IPS DF 6.9 (cell line): ENCODE measurements at regions not wholly inside any gene's neighbourhood (a gene's known extent, or its start where the extent isn't known, plus 50 kb on each side); places are given as distances from the start of the nearest gene placed in this dataset.
"Not testable (repeated sequence)": the region's sequence is repeated elsewhere in the genome, so short reads cannot be mapped to it uniquely, and the experiment has no call there.

Source experiments
- DNase-seq: peaks from one replicate; pipeline ENCODE4 v3.0.0-alpha.2; 2013; ENCODE audit warnings: low read depth, low spot score
- H3K27ac ChIP-seq: one replicate; pipeline ENCODE4 v1.5.1; 2013; ENCODE audit warnings: low read length, control low read depth
- H3K27me3 ChIP-seq: 2 replicates; pipeline ENCODE4 v1.6.1; 2013; ENCODE audit warnings: mild to moderate bottlenecking, low read length; ENCODE audit not compliant: control insufficient read depth, insufficient read depth
- H3K36me3 ChIP-seq: 2 replicates; pipeline ENCODE4 v1.6.1; 2013; ENCODE audit warnings: low read length; ENCODE audit not compliant: control insufficient read depth, insufficient read depth
- H3K4me1 ChIP-seq: 2 replicates; pipeline ENCODE4 v1.6.1; 2013; ENCODE audit warnings: low read length; ENCODE audit not compliant: control insufficient read depth, insufficient read depth
- H3K4me3 ChIP-seq: 2 replicates; pipeline ENCODE4 v1.5.1; 2013; ENCODE audit warnings: mild to moderate bottlenecking, low read length
- H3K9me3 ChIP-seq: 2 replicates; pipeline ENCODE4 v1.6.1; 2013; ENCODE audit warnings: low read length, inconsistent platforms; ENCODE audit not compliant: control insufficient read depth, insufficient read depth
- WGBS: extraction: QIAGEN DNeasy Blood & Tissue Kit; methylation state at CpG from one replicate; pipeline ENCODE4 v1.1.7; 2013; ENCODE audit warnings: mixed read lengths, missing lambda C conversion rate; ENCODE audit not compliant: insufficient read length, insufficient coverage; 5-methylcytosine and 5-hydroxymethylcytosine counted together

- not testable (repeated sequence) for H3K4me1 ChIP-seq, DNase-seq, H3K27me3 ChIP-seq, H3K4me3 ChIP-seq, H3K27ac ChIP-seq, H3K9me3 ChIP-seq, H3K36me3 ChIP-seq
- WGBS = no CpG with 5 or more reads among the region's 14 CpGs
Observed at GRCh38 chr5:102688581-102689342, 66.3 kb upstream of the PAM start.

- no peak overlapping the region for H3K4me3 ChIP-seq
- no peaks in the 10 kb centered on the region for H3K27me3 ChIP-seq
- no CpG with 5 or more reads among the region's 2 CpGs for WGBS
- no peak overlapping the region for H3K27ac ChIP-seq
- no peaks in the 10 kb centered on the region for H3K36me3 ChIP-seq
- no peaks in the 10 kb centered on the region for H3K9me3 ChIP-seq
- H3K4me1 ChIP-seq = no peaks in the 10 kb centered on the region
- DNase-seq = no peak
Observed at GRCh38 chr5:102690910-102691309, 64.2 kb upstream of the PAM start.

GRCh38 chr5:102691434-102691833 lies 63.7 kb upstream of the PAM start:
- Histone ChIP-seq H3K9me3 (no peaks in the 10 kb centered on the region), H3K27ac (no peak overlapping the region), H3K27me3 (no peaks in the 10 kb centered on the region), H3K4me1 (no peaks in the 10 kb centered on the region), H3K36me3 (no peaks in the 10 kb centered on the region), H3K4me3 (no peak overlapping the region)
- no peak for DNase-seq
- WGBS = no CpG with 5 or more reads among the region's 1 CpG

- H3K36me3 ChIP-seq = no peaks in the 10 kb centered on the region
- no peak for DNase-seq
- no peak overlapping the region for H3K4me3 ChIP-seq
- H3K27ac ChIP-seq = no peak overlapping the region
- no peaks in the 10 kb centered on the region for H3K27me3 ChIP-seq
- no peaks in the 10 kb centered on the region for H3K4me1 ChIP-seq
- no CpG with 5 or more reads among the region's 1 CpG for WGBS
- no peaks in the 10 kb centered on the region for H3K9me3 ChIP-seq
Observed at GRCh38 chr5:102700120-102700831, 54.8 kb upstream of the PAM start.

- WGBS = 100% methylated on average over 1 of the region's 2 CpGs
- Histone ChIP-seq H3K27ac (no peak overlapping the region), H3K36me3 (no peaks in the 10 kb centered on the region), H3K4me1 (no peaks in the 10 kb centered on the region), H3K27me3 (no peaks in the 10 kb centered on the region), H3K4me3 (no peak overlapping the region), H3K9me3 (no peaks in the 10 kb centered on the region)
- no peak for DNase-seq
Observed at GRCh38 chr5:102700916-102701315, 54.2 kb upstream of the PAM start.

- Histone ChIP-seq H3K27me3 (no peaks in the 10 kb centered on the region), H3K4me1 (no peaks in the 10 kb centered on the region)
Observed at GRCh38 chr5:102701748-102702147, 53.4 kb upstream of the PAM start.

More at GRCh38 chr5:102701748-102702147, 53.4 kb upstream of the PAM start:
- H3K27ac ChIP-seq = no peak overlapping the region
- H3K4me3 ChIP-seq = no peak overlapping the region
- no peaks in the 10 kb centered on the region for H3K36me3 ChIP-seq
- DNase-seq = no peak
- H3K9me3 ChIP-seq = no peaks in the 10 kb centered on the region
